Fibroblast of gingiva (primary cell): ENCODE measurements at regions not wholly inside any gene's neighbourhood (a gene's known extent, or its start where the extent isn't known, plus 50 kb on each side); places are given as distances from the start of the nearest gene placed in this dataset.

Experiments
- DNase-seq: peaks from one replicate; pipeline ENCODE4 v3.0.0-alpha.2; 2011; ENCODE audit warnings: low read depth

DNA sequence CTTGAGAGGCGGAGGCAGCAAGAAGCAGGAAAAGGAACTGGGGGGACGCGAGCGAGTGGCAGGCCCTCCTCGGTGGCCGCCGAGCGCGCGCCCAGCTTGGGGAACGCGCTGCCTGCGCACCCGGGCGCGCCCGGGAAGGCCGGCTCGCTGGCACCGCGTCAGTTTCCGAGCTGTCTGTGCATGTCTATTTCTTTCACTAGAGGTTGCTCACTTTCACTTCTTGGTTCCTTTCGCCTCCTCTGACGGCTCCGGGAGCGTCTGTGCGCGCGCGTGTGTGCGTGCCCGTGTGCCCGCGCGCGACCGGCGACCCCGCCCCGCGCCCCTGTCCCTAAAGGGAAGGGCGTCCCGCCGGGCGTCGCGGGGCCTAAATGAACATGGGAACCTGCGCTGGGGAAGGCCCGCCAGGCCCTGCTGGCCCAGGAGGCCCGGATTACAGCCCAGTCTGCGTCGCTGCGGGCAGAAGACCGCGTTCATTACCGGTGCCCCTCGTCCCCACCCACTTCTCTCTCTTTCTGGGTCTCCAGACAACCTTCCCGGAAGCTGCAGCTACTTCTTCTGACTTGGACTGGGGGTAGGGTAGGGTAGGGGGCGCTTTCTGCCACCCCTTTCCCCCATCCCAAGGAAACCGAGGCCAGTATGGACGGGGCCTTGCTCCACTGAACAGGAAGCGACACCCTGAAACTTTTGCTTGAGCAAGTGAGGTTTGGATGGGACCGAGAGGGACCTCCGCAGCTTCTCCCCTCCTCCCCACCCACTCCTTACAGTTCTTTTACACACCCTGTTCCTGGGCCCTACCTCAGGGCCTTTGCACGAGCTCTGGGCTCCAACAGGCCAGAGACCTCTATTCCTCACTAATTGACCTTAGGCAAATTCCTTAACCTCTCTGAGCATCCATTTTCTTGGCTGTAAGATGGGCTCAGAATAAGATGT is 205.8 kb upstream of the IER5L start:
- peak; percentile 67 for DNase-seq

DNA sequence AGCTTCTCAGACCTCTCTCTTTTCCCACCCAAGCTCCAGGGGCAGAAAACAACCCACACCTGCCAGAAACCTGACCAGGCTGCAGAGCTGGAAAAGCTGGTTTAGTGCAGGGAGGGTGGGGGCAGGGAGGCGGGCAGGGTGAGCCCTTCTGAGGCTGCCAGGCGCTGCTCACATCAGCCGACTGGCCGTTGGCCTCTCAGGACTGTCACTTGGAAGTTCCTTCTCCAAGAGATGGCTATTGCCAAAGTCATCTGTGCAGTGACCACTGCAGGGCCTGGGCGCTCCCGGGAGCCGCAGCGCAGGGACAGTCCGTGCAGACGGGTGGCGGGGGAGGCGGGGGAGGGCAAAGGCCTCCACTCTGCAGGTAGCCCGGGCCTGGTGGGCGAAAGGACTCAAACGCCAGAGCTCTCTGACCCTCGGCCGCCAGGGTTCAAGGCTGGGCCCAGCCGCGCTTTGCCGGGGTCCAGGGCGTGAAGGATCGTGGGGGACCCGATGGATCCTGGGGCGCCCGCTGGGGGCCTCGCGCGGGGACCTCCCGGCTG is 205.0 kb upstream of the IER5L start:
- no peak for DNase-seq

DNA sequence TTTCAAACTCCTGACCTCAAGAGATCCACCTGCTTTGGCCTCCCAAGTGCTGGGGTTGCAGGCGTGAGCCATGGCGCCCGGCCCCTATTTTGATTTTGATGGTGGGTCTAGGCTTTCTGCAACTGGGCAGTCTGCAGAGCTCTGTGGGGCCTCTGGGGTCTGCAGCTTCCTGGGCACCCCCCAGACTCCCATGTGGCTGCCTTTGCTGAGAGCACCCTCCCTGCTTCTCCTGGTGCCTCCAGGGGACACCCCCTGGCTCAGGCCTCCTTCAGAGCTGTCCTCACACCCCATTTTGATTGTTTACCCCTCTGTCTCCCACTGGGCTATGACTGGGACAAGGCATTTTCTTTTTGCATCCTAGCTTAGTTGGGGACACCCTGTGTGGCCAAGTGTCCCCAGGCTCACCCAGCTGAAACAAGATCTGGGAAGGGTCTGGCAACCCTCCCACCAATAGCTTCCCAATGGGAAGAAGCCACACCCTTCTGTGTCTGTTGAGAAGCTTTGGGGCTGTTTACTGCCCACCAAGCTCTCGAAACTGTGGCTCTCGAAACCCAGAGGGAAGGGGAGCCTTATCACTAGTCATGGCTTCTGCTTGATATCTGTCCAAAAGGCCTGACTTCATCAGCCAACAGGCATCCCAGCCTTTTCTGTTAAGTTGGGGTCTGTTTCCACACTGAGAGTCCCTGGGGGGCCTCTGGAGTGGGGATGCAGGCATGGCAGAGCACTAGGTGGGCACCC is 204.4 kb upstream of the IER5L start:
- DNase-seq = no peak

DNA sequence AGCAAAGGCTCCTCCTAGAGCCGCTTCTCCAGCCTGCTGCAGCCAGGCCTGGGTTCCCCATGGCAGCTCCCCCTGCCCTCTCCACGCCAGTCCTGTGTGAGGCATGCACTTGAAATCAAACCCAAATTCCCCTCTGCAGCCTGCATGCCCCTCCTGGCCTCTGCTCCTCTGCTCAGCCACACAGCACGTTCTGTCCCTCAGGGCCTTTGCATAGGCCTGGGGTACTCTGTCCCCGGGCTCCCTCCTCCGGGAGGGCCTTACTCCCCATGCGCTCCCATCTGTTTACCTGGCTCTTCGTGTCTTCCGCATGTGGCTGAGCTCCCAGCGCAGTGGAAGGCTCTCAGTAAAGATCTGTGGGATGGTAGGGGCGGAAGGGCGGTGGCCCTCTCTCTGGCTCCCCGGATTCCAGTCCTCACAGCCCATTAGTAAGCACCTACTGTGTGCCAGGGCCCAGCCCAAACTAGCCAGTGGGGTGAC is 203.5 kb upstream of the IER5L start:
- no peak for DNase-seq

DNA sequence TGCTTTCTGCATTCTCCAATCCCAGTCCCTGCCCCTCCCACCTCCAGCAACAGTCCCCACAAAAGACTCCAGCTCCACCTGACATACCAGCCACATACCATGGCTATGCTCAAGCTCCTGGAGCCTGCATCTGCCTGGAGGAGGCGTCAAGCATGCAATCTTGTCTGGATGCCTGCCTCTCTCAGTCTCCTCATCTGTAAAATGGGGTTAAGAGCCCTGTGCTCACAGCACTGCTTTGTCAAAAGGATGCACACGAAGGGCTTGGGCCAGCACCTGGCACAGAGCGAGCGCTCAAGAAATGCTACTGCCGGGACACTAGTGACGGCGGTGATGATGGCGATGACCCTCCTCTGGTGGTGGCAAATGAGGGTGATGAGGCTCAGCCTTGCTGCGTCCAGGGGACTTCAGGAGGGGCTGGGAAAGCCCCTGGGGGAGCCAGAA is 202.9 kb upstream of the IER5L start:
- DNase-seq = no peak

DNA sequence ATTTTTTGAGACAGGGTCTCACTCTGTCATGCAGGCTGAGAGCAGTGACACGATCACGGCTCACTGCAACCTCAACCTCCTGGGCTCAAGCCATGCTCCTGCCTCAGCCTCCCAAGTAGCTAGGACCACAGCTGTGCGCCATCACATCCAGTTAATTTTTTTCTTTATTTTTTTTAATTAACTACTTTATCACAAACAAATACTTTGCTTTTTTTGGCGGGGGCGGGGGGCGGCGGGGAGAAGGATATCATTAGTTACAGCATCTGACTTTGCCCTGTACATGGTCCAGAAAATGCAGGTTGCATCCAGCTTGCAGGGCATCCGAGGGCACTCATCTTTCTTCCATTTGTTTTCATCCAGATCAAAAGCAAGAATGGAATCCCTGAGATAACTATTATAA is 201.8 kb upstream of the IER5L start:
- no peak for DNase-seq

DNA sequence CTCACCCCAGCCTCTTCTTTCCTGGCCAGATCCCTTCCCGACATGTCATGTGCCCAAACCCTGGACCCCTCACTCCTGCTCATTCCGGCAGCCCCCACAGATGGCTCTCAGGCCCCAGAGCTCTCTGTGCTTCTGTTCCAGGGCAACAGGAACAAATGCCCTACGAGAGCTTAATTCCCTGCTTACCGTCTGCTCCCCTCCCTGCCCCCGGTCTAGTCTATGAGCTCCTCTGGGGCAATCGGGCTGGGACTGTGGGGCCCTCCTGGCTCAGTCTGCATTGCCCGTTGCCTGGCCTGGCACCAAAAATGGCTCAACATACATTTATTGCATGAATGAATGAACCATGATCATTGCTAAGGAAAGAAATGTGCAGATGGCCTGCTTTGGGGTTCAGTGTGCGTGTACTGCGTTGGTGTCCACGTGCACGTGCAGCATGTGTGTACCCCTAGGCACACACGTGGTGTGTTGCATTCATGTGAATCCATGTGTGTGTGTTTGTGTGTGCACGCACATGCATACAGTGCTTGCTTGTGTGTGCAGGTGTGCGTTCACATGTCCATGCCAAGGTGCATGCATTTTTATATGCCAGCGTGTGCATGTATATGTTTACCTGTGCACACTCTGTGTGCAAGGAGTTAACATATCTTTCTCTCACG is 201.2 kb upstream of the IER5L start:
- DNase-seq = no peak

DNA sequence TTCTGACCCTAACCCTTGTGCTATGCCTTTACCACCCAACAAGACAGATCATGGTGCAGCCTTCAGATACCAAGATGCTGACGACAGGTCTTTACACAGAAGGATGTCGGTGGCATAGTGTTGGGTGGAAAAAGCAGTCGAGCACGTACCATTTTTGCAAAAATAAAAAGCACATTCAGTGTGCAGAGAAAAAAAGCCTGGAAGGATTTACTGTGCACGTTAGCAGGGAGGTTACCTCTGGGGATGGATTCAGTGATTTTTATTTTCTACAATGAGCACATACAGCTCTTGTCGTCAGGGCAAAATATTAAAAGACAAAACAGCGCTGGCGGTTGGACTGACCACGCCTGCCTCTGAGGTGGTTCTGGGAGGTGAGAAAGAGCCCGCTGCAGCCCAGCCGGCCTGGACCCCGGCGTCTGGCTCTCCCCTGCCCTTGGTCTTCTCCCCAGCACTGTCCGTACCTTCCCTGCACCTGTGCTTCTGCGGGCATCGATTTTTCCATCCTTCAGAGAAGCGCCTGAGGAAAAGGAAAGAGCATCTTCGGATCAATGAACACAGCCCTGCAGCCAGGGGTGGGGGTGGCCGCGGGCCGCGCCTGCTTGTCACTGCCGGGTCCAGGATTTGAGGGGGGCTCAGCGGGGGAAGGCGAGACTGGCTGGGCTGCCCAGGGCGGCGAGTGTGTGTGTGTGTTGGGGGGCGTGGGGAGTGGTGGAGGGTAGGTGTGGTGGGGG is 200.0 kb upstream of the IER5L start:
- no peak for DNase-seq

DNA sequence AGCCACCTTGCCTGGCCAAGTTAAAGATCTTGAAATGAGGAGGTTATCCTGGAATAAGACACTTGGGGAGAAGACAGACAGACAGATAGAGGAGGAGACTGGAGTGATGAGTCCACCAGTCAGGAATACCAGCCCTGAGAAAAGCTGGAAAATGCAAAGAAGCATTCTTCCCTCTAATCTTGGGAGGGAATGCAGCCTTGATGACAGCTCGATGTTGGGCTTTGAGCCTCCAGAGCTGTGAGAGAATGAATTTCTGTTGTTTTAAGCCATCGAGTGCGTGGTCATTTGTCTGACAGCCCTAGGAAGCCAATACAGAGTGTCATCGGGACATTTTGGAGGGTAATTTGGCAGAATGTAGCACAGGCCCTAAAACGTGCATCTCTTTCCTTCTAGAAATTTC is 199.1 kb upstream of the IER5L start:
- DNase-seq = no peak

DNA sequence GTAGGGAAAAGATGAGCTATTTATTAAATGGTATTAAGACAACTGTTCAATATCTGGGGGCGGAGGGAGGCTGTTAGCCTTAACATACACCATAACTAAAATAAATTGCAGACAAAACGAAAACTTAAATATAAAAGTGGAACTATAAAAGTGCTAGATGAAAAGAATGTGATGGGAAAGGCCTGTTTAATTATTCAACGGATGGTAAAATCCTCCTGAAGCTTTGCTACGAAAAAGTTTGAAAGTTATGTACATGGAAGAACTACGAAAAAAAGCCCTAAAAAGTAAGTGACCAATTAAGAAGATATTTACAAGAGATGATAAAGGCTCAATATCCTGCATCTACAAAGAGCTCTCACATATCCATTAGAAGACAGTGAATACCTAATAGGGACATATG is 197.8 kb upstream of the IER5L start:
- no peak for DNase-seq

DNA sequence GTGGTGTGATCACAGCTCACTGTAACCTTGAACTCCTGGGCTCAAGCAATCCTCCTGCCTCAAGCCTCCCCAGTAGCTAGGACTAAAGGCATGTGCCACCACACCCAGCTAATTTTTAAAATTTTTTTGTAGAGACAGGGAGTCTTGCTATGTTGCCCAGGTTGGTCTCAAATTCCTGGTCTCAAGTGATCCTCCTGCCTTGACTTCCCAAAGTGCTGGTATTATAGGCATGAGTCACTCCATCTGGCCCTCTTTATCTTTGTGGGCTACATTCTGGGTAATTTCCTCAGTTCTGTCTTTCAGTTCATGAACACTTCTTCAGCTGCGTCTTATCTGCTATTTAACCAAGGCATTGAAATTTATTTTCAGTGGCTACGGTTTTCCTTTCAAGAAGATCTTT is 196.6 kb upstream of the IER5L start:
- no peak for DNase-seq

DNA sequence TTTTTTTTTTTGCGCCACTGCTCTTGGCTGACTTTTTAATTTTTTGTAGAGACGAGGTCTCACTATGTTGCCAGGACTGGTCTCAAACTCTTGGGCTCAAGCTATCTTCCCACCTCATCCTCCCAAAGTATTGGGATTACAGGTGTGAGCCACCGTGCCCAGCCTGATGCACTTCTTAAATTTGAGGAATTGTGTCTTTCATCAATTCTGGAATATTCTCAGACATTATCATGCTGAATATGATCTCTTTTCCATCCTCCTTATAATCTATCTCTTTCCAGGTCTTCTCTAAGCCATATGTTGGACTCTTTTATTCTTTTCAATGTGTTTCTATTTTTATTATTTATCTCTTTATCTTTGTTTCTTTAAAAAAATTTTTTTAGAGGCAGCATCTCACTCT is 196.2 kb upstream of the IER5L start:
- DNase-seq = no peak

DNA sequence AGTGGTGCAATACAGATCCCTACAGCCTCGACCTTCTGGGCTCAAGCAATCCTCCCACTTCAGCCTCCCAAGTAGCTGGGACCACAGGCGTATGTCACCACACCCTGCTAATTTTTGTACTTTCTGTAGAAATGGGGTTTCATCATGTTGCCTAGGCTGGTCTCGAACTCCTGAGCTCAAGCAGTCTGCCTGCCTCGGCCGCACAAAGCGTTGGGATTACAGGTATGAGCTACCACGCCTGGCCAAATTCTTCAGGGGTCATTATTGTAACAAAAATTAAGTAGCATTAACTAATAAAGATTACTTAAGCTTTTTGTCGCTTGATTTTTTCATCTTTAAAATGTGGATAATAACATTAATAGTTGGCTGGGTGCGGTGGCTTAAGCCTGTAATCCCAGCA is 195.3 kb upstream of the IER5L start:
- no peak for DNase-seq

DNA sequence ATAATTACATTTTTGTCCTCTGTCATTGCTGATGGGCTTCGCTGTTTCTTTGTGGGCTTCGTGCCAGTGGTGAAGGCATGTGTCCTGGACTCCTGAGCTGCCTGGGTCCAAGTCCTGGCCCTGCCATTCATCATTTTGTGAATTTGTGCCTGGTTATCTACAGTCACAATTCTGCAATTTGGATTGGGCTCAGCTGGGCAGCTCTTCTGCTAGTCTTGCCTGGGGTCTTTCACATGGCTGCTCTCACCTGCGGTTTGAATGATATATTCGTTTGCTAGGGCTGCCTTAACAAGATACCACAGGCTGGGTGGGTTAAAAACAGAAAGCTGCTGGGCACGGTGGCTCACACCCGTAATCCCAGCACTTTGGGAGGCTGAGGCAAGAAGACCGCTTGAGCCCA is 192.7 kb upstream of the IER5L start:
- DNase-seq = no peak

DNA sequence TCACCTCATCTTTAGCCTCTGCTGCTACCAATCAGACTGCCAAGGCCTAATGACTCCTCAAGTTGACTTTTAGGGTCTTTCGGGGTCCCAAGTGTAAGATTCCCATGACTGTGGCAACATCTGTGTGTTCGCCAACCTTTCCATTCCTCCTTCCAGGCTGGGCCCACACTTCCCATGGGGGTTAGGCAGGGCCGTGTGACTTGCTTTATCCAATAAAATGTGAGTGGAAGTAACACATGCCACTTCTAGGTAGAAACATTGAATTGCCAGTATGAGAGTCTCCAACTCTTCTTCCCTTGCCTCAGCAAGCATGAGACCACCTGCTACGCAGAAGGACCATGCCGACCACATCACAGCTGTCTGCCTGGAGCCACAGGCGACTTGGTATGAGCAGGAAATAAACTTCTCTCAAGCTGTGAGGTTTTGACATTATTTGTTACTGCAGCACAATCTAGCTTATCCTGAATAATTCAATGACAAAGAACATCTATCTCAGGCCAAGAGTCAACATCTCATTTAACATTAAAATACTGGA is 190.4 kb upstream of the IER5L start:
- no peak for DNase-seq

DNA sequence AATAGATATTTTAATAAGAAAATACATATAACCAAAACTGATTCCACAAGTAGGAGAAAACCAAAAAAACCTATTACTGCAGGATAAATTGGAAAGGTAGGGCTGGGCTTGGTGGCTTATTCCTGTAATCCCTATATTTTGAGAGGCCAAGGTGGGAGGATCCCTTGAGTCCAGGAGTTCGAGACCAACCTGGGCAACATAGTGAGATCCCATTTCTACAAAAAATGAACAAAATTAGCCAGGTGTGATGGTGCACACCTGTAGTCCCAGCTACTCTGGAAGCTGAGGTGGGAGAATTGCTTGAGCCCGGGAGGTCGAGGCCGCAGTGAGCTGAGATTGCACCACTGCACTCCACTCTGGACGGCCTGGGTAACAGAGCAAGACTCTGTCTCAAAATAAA is 189.2 kb upstream of the IER5L start:
- no peak for DNase-seq

DNA sequence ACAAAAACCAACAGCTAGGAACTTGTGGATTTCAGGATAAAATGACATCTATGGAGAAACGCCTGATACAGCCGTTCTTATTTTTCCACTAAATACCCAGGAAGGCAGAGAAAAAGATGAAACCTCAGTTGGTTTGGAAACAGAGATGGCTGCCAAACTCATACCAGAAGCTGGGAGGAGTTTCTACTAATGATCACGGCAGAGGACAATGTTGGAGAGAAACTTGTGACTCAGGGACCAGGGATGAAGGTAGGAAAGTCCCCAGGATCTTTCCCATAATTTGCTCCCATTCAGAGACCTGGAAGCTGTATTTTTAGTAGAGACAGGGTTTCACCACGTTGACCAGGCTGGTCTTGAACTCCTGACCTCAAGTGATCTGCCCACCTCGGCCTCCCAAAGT is 187.1 kb upstream of the IER5L start:
- DNase-seq = no peak

DNA sequence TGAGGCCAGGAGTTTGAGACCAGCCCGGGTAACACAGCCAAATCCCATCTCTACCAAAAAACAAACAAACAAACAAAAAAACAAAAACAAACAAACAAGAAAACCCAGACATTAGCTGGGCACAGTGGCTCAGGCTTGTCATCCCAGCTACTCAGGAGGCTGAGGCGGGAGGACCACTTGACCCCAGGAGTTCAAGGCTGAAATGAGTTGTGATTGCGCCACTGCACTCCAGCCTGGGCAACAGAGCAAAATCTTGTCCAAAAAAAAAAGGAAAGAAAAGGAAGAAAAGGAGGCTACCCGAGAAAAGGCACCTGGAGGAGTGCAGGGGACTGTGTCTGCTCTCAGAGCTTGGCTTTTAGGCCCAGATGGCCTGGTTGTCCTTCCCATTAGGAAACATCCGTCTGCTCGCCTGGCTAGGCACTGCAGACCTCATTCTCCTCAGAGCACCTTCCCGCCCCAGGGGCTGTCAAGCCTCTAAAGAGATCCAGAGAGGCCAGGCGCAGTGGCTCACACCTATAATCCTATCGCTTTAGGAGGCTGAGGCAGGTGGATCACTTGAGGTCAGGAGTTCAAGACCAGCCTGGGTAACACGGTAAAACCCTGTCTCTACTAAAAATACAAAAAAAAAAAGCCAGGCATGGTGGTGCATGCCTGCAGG is 185.3 kb upstream of the IER5L start:
- no peak for DNase-seq

DNA sequence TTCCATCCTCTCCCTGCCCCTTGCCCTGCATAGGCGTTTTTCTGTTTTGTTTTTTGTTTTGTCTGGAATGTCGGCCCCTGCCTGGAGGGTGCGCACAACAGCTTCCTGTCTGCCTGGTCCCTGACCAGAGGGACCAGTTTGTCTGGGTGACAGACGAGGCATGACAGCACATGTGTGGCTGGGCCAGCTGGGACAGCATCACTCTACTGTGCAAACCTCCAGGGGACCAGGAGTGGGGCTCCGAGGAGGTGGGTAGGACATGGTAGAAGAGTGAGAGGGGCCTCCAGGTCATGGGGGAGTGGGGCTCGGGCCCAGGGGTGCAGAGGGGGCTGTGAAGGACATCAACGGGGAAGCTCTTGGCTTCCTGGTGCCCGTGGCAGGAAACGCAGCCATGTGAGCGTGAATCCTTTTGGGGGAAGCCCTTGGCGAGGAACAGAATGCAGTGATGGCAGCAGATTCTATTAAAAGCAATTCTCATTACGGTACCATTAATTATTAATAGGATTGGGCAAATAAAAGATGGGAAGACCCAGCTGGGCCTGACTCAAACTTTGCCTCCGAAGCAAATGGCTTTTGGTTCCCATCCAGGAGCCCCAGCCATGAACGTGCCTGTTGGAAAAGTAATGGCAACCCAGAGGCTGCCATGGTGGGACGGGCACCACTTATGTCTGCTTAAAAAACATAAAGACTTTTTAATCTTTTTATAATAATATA is 184.4 kb upstream of the IER5L start:
- DNase-seq = no peak

DNA sequence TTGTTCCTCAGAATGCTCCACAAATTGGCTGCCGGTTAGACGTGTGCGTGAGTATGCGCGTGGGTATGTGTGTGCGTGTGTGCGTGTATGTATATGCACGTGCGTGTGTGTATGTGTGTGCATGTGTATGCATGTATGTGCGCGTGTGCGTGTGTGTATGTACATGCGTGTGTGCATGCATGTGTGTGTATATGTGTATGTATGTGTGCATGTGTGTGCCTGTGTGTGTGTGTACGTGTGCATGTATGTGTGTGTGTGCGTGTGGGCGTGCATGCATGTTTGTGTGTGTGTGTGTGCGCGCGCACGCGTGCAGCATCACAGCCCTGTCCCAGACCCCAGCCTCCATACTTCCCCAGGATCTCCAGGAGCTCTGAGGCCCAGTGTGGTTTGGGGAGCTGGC is 183.1 kb upstream of the IER5L start:
- no peak for DNase-seq
